ENCODE measurements at regions not wholly inside any gene's neighbourhood (a gene's known extent, or its start where the extent isn't known, plus 50 kb on each side); places are given as distances from the start of the nearest gene placed in this dataset.

DNA sequence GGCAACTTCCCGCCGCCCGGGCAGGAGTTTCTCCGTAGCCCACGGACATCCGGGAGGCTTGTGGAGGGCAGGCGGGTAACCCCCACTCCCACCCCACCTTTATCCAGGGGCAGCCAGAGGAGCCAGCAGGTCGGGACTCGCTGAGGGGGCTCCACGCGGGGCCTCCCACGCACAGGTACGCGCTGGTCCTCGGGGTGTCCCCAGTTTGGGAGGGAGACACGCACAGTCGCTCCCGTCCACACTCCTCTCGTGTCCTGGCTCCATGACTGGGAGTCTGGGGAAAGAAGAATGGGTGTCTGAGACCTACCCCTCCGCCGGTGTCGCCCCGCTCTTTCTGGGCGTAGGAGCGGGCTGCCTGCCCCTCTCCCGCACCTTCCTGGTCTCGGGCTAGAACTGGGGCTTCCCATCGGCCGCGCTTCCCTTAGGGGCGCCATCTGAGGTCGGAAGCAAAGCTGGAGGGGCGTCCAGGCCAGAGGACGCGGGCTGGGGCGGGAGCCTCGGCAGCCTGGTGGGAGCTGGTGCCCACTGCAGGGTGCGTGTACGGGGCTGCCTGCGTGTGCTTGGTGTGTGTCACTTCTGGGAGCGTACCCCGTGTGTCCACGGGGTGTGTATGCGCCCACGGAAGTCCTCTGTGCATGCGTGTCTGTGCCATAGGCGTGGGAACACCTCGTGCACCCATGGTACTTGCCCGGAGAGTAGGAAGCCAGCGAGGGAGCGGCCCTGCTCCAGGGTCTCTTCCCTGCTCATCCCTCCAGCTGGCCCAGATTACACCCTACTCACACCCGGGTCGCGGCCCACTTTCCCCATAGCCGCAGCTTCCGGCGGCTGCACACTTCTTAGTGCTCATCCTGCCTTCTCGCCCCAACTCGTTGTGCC is 73.0 kb upstream of the LEP start:
- no peak for DNase-seq (ENCODE audit: low read depth)

DNA sequence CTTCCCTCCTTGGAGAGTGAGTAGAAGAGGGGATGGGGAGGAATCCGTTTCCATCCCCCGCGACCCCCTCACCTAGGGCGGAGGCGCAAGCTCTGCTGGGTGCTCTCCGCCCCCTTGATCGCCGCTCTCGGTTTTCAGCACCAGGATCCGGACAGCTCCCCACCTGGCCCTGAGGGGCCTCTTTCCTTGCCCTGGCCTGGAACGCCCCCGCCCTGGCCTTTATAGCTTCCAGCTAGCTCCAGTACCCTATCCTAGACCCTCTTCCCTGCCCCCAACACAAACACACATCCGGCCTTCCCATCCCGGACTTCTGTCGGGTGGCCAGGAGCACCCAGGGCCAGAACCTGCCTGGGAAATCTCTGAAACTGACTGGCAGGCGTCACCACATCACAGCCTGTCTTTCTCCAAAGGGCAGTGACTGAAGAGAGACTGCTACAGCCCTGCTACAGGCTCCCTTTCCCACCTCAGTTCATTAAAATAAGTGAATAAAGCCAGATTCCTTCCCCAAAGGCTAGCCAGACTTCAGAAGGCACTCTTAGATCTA is 72.3 kb upstream of the LEP start:
- DNase-seq (ENCODE audit: low read depth): no peak

DNA sequence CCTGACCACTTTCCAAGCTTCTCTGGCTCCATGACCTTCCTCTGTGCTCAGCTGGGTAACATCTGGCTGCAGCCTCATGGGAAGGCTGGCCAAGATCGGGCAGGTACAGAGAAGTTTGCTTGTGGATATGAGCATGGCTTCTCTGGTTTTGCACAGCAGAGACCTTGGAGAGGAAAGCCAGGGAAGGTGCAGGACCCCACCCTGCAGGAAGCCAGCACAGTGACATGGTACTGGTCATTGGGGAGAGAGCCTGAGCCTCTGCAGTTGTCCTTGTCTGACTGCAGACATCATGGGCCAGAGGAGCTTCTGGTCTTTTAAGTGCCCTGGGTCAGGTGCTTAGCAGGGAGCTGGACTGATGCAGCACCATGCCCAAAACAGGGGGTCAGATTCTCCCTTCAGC is 70.6 kb upstream of the LEP start:
- DNase-seq (ENCODE audit: low read depth): no peak

DNA sequence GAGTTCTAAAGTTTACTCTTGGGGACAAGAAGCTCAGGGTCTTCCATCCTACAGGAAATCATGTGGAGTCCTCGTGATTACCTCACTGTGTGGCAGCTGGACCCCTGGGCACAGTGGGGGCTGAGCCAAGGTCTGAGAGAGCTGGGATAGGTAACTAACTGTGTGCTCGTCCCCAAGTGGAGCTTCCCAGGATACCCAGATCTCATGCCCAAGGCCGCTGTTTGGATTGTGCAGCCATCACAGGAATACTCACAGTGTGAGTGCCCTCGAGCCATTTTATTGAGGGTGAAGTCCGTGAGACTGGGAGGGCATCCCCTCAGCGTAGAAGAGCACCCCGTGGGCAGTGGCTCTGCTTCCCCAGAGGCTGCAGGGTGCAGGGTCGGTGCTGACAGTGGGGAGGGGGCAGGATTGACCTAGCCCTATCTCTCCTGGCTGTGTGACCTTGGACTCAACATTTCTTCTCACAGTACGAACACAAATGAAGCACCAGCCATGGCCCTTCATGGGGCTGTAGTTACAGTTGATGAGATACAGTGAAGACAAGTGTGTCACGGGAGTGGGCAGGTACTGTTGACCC is 69.6 kb upstream of the LEP start:
- no peak for DNase-seq (ENCODE audit: low read depth)

DNA sequence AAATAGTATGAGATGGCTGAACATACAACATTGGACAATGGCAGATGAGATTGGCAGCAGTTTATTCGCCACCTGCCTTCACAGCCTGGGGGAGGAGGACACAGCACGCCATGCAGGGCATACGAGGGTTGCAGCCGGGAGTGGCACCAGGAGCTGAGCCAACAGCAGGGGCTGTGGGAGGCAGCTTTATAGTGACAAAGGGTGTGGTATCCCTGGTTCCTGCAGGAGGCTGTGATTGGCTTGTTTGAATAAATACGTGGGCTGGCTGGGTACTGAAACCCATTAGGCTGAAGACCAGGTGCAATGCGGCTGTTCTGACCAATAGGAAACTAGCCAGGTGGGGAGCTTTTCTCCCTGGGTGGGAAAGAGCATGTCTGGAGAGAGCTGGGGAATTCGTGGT is 68.9 kb upstream of the LEP start:
- DNase-seq (ENCODE audit: low read depth): no peak

DNA sequence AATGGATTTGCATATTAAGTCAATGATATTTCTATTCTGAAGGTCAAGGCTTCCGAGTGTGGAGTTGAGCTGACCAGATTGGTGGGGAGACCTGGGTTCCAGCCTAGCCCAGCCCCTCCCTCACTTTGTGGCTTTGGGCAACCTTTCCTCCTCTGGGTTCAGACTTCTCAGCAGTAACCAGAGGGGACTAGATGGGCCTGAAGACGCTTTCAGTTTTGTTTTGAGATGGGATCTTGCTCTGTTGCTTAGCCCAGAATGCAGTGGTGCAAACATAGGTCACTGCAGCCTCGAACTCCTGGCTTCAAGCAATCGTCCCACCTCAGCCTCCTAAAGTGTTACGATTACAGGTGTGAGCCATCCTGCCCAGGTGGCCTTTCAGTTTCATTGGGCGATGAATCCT is 68.1 kb upstream of the LEP start:
- no peak for DNase-seq (ENCODE audit: low read depth)

DNA sequence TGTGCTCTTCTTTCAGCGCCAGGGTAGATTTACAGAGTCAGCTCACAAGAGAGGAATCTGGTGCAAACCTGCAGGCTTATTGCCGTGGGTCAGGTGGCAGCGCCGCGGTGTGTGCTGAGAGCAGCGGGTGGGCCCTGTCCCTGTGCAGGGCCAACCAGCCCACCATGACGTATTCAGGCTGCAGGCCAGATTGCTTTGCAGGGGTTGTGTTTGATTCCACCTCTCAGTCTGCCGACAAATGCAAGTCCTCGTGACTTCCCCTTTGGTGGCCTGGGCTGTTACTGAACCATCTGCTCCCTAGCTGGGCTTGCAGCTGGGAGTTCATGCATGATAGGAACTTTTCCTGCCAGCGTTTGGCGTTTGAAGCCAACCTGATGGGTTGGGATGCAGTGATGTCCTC is 66.7 kb upstream of the LEP start:
- DNase-seq (ENCODE audit: low read depth): no peak

DNA sequence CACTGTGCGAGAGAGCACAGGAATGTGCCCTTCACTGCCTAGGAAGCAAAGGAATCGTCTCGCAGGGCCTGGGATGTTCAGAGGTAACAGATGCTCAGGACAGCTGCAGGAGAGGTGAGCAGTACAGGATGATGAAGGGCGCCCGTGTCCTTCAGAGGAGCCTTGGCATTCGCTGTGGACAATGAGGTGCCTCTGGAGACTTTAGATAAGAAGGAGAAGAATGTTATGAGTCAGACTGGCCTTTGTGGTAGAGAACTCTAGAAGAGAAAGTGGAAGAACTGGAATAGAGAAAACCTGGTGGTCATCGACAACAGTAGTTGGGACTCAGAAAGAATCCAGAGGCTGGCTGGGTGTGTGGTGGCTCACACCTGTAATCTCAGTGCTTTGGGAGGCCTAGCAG is 64.4 kb upstream of the LEP start:
- no peak for DNase-seq (ENCODE audit: low read depth)

DNA sequence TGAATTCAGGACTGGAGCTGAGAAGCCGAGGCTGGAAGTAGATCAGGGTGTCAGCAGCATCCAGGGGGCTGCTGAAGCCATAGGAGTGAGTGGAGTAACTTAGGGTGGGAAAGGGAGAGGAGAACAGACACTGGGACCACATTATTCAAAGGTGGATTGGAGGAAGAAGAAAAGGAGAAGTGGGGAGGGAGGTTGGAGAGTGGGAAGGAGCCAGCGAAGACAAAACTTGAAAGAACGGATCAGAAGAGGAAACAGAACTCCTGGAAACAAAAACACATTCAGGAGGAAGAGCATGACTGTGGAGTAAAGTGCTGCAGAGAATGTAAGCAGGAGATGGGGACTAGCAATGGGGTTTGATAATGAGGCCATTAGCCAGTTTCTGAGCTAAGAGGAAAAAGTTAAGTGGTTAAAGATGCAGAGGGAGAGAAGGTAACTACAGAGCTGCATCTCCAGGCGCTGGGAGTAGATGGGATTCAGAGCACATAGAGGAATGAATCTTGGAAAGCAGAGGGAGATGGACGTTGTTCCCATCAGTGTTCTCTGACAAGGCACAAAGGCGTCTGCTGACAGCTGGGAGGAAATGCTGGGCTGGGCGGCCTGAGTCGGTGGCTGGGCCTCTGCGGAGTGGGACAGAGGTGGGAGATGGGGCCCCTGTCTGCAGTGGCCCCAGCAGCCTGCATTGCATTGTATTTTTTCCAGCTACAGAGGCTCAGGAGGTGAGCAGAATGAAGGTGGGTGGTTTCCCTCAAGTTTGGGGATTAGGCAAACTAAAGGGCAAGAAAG is 63.1 kb upstream of the LEP start:
- DNase-seq (ENCODE audit: low read depth): no peak

DNA sequence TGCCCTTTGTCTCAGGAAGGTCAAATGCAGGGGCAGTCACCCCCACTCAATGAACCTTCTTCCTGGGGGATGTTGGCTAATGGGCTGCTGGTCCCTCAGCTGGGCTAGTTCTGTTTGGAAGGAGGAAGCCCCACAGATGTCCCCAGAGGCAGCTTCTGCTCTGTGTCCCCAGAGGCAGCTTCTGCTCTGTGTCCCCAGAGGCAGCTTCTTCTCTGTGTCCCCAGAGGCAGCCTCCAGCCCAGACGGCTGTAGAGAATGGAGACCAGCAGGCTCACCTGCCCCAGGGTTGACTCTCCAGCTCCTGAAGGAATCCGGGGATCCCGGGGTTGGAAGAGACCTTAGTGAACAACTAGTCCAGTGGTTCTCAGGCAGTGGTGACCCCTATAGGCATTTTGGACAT is 62.5 kb upstream of the LEP start:
- no peak for DNase-seq (ENCODE audit: low read depth)

DNA sequence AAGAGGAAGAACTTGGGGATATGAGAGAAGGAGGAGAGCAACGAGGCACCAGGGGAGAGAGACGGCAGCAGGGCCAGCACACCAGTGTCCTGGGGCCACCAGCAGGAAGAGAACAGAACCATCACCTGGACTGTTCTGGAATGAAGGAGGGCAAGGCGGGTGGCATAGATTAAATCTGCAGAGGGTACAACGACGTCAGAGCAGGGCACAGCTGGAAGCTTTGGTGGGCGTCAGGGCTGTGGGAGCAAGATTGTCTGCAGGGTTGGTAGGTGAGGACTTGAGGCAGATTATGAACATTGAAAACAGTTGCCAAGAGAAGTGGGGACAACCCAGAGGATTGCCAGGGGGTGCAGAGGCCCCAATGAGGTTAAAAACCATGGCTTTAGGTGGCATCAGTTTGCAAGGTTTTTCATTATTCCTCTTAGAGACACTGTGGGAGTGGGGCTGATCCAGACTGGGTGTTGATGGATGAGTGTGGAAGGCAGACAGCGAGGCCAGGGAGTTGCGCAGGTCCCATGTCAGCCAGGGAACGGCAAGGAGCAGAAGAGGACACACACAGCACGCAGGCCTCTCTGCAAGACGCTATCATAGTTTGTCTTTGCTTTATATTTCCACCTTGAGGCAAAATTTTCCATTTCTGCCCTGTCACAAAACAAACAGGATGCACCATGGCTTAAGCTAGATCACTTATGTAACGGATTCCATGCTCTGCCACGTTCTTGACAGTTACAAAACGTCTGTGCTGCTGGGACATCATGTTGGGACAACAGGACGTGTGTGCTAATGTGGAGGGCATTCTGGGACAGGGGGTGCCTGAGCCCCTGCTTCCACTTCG is 52.5 kb upstream of the LEP start:
- DNase-seq (ENCODE audit: low read depth): no peak

DNA sequence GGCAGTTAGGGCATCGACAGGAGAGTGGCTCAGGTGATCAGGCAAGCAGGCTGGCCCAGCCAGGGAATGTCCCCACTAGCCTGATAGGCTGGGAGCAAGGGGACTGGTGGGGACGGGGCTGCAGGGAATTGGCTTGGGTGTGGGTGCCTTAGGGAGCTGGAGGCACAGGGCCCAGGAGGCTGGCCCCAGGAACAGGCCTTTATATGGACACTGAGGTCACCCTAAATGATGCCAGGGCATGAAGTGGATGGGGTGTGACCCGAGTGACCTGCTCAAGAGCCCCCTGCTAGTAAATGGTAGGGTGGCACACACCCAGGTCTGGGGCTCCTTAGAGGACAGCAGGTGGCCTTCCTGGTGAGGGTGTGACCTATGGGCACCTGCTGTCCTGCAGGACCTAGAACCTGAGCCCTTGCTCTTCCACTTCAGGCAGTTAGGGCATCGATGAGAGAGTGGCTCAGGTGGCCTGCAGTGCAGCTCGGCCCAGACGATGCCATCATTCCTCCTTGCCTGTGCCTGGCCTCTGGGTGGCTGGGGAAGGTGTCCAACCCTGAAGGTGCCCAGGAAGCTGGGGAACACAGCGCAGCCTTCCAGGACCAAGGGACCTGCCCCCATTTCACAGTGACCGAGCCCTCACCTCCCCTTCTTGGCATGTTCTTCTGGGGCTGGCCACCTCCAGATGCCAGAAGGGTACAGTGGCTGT is 51.7 kb upstream of the LEP start:
- no peak for DNase-seq (ENCODE audit: low read depth)

DNA sequence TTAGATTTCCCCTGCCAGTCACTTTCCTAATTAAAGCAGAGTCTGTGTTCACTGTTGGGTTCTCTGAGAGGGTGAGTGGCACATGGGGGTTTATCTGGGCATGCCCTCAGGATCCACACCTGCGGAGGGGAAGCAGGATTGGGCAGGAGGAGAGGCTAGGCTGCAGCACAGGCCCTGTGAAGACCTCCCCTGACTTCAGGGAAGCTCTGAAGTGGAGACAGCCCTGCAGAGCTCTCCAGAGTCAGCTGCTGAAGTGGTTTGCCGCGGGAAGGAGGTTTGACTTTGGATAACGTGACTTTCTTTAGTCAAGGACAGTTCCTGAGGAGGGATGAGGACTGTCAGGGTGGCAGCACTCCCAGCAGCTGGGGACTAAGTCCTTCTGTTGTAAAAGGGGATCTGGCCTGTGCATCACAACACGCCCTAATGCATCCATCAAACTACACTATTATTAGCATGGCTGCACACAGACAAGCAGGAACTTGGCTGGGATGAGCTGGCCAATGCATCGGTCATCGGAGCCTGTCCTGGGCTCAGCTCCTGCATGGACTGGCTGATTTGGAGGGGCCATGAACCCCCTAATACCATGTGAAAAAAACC is 50.9 kb upstream of the LEP start:
- no peak for DNase-seq (ENCODE audit: low read depth)

DNA sequence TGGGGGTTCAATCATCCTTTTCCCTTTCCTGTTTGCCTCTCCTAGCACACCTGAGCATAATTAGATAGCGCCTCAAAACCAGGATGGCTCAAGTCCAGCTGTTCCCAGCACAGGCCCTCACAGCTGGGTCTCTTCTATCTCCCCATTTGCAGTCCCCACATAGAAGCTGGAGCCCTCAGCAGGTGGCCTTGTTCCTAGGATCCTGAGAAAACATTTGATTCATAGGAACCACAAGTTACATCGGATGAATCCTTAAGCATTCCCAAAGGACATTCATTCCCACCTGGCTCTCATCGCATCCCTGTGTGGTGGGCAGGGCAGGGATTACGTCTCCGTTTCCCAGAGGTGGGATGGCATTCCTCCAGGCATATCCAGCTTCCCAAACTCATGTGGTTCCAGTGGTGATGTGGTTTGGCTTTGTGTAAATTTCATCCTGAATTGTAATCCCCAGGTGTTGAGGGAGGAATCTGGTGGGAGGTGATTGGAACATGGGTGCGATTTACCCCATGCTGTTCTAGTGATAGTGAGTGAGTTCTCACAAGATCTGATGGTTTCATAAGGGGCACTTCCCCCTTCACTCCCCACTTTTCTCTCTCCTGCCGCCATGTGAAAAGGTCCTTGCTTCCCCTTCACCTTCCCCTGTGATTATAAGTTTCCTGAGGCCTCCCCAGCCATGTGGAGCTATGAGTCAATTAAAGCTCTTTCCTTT is 49.8 kb upstream of the LEP start:
- DNase-seq (ENCODE audit: low read depth): no peak

All from GM04503 (cell line).